ENCODE measurements at regions not wholly inside any gene's neighbourhood (a gene's known extent, or its start where the extent isn't known, plus 50 kb on each side); places are given as distances from the start of the nearest gene placed in this dataset.
"Not testable (repeated sequence)": the region's sequence is repeated elsewhere in the genome, so short reads cannot be mapped to it uniquely, and the experiment has no call there.

DNA sequence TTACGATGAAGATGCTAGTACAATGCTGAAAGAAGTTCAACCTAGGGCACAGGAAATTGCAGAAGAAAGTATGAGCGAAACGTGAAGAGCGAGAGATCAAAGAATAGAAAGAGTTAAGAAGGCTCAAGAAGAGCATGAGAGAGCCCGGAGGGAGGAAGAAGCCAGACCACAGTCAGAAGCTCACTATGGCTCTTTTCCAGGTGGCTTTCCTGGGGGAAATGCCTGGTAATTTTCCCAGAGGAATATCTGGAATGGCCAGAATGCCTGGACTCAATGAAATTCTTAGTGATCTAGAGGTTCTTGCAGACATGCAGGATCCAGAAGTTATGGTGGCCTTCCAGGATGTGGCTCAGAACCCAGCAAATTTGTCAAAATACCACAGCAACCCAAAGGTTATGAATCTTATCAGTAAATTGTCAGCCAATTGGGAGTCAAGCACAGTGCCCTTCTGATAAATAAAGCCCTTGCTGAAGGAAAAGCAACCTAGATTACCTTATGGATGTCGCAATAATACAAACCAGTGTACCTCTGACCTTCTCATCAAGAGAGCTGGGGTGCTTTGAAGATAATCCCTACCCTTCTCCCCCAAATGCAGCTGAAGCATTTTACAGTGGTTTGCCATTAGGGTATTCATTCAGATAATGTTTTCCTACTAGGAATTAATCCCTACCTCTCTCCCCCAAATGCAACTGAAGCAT lies 78.0 kb upstream of the ADGRL2 start:
- not testable (repeated sequence) for H3K4me1 ChIP-seq (ENCODE audit: low read length)

GRCh38 chr1:81720256-81720655 lies 80.5 kb upstream of the ADGRL2 start:
- H3K9me3 ChIP-seq (ENCODE audit: low read length) = peaks cover 11% of the 10 kb centered on the region; the same call in 1 of the 2 replicates
- H3K79me2 ChIP-seq (ENCODE audit: low read length); H3K4me3 ChIP-seq (ENCODE audit: low read length); H2AFZ ChIP-seq (ENCODE audit: low read length); H3K9me2 ChIP-seq (replicated peaks; ENCODE audit: insufficient read depth, low read length); DNase-seq; H3K4me2 ChIP-seq (ENCODE audit: low read depth, low read length, poor library complexity, severe bottlenecking); H3K27me3 ChIP-seq (ENCODE audit: low read length); H3K27ac ChIP-seq (ENCODE audit: low read length); H3K4me1 ChIP-seq (ENCODE audit: low read length); H3K36me3 ChIP-seq (ENCODE audit: insufficient read depth, low read length); H4K20me1 ChIP-seq (ENCODE audit: insufficient read depth, low read depth, low read length); H3K9ac ChIP-seq (ENCODE audit: low read length): not testable (repeated sequence)

More for the DNA sequence above, 78.0 kb upstream of the ADGRL2 start:
- H2AFZ ChIP-seq (ENCODE audit: low read length); H3K36me3 ChIP-seq (ENCODE audit: insufficient read depth, low read length); H3K4me3 ChIP-seq (ENCODE audit: low read length); H3K9me2 ChIP-seq (replicated peaks; ENCODE audit: insufficient read depth, low read length); H3K4me2 ChIP-seq (ENCODE audit: low read depth, low read length, poor library complexity, severe bottlenecking); DNase-seq; H3K27ac ChIP-seq (ENCODE audit: low read length); H3K79me2 ChIP-seq (ENCODE audit: low read length); H3K27me3 ChIP-seq (ENCODE audit: low read length); H4K20me1 ChIP-seq (ENCODE audit: insufficient read depth, low read depth, low read length); H3K9ac ChIP-seq (ENCODE audit: low read length): not testable (repeated sequence)
- H3K9me3 ChIP-seq (ENCODE audit: low read length) = peaks cover 14% of the 10 kb centered on the region; the same call in 1 of the 2 replicates

GRCh38 chr1:81717230-81717629 lies 83.5 kb upstream of the ADGRL2 start:
- no peak for DNase-seq
- Histone ChIP-seq H3K9me3 (ENCODE audit: low read length) (peaks cover 17% of the 10 kb centered on the region), H3K9ac (ENCODE audit: low read length) (no peak overlapping the region), H3K4me3 (ENCODE audit: low read length) (no peak overlapping the region), H3K9me2 (replicated peaks; ENCODE audit: insufficient read depth, low read length) (no peaks in the 10 kb centered on the region), H3K27ac (ENCODE audit: low read length) (no peak overlapping the region), H3K4me2 (ENCODE audit: low read depth, low read length, poor library complexity, severe bottlenecking) (no peak overlapping the region), H3K79me2 (ENCODE audit: low read length) (no peaks in the 10 kb centered on the region), H3K27me3 (ENCODE audit: low read length) (no peaks in the 10 kb centered on the region), H3K4me1 (ENCODE audit: low read length) (no peaks in the 10 kb centered on the region), H3K36me3 (ENCODE audit: insufficient read depth, low read length) (no peaks in the 10 kb centered on the region), H4K20me1 (ENCODE audit: insufficient read depth, low read depth, low read length) (no peaks in the 10 kb centered on the region), H2AFZ (ENCODE audit: low read length) (no peak overlapping the region)

GRCh38 chr1:81715391-81715790 lies 85.3 kb upstream of the ADGRL2 start:
- H3K4me2 ChIP-seq (ENCODE audit: low read depth, low read length, poor library complexity, severe bottlenecking) = no peak overlapping the region
- no peak overlapping the region for H2AFZ ChIP-seq (ENCODE audit: low read length)
- H3K9me3 ChIP-seq (ENCODE audit: low read length) = peaks cover 17% of the 10 kb centered on the region
- H3K79me2 ChIP-seq (ENCODE audit: low read length) = no peaks in the 10 kb centered on the region
- no peaks in the 10 kb centered on the region for H4K20me1 ChIP-seq (ENCODE audit: insufficient read depth, low read depth, low read length)
- no peaks in the 10 kb centered on the region for H3K9me2 ChIP-seq (replicated peaks; ENCODE audit: insufficient read depth, low read length)
- no peaks in the 10 kb centered on the region for H3K4me1 ChIP-seq (ENCODE audit: low read length)
- no peak overlapping the region for H3K9ac ChIP-seq (ENCODE audit: low read length)
- DNase-seq = no peak
- H3K27ac ChIP-seq (ENCODE audit: low read length) = no peak overlapping the region
- no peaks in the 10 kb centered on the region for H3K36me3 ChIP-seq (ENCODE audit: insufficient read depth, low read length)
- no peak overlapping the region for H3K4me3 ChIP-seq (ENCODE audit: low read length)
- H3K27me3 ChIP-seq (ENCODE audit: low read length) = no peaks in the 10 kb centered on the region

DNA sequence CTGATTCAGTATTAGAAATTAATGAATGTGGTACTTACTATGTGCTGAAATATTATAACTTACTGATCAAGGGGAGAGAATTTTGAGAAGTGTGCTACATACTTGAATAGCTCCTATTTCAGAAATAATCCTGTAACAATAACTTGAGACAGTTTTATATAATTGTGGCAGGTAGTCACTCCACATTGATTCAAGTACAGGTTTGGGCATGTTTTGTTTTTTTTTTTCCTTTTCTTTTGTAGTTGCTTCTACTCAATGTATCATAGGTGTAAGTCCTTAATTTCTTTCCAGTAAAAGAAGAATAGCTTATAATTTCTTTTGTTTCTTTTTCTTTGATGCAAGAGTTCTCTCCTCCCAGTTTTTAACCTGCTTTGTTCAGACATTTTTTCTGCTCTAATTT lies 86.1 kb upstream of the ADGRL2 start:
- no peak for DNase-seq
- Histone ChIP-seq H3K27me3 (ENCODE audit: low read length) (no peaks in the 10 kb centered on the region), H3K36me3 (ENCODE audit: insufficient read depth, low read length) (no peaks in the 10 kb centered on the region), H3K9ac (ENCODE audit: low read length) (no peak overlapping the region), H3K9me2 (replicated peaks; ENCODE audit: insufficient read depth, low read length) (no peaks in the 10 kb centered on the region), H3K4me3 (ENCODE audit: low read length) (no peak overlapping the region), H2AFZ (ENCODE audit: low read length) (no peak overlapping the region), H3K4me1 (ENCODE audit: low read length) (no peaks in the 10 kb centered on the region), H3K79me2 (ENCODE audit: low read length) (no peaks in the 10 kb centered on the region), H3K27ac (ENCODE audit: low read length) (no peak overlapping the region), H3K4me2 (ENCODE audit: low read depth, low read length, poor library complexity, severe bottlenecking) (no peak overlapping the region), H3K9me3 (ENCODE audit: low read length) (peaks cover 17% of the 10 kb centered on the region), H4K20me1 (ENCODE audit: insufficient read depth, low read depth, low read length) (no peaks in the 10 kb centered on the region)

DNA sequence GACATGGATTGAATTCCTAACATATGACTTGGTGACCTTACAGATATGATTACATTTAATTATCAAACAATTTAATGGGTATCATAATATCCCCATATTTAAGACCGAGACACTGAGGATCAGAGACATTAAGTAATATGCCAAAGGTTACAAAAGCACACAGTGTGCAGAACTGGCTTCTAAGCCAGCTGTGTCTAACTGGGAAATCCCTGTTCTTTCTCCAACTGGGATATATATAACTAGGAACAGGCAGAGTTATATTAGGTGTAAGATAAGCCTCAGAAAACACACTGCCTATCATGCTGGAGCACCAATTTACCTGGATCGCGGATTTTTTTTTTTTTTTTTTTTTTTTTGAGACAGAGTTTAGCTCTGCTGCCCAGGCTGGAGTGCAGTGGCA lies 88.3 kb upstream of the ADGRL2 start:
- no peak overlapping the region for H3K9ac ChIP-seq (ENCODE audit: low read length)
- no peak for DNase-seq
- H3K27me3 ChIP-seq (ENCODE audit: low read length) = no peaks in the 10 kb centered on the region
- no peaks in the 10 kb centered on the region for H4K20me1 ChIP-seq (ENCODE audit: insufficient read depth, low read depth, low read length)
- H3K36me3 ChIP-seq (ENCODE audit: insufficient read depth, low read length) = no peaks in the 10 kb centered on the region
- H3K4me3 ChIP-seq (ENCODE audit: low read length) = no peak overlapping the region
- H3K27ac ChIP-seq (ENCODE audit: low read length) = no peak overlapping the region
- H2AFZ ChIP-seq (ENCODE audit: low read length) = no peak overlapping the region
- H3K79me2 ChIP-seq (ENCODE audit: low read length) = no peaks in the 10 kb centered on the region
- no peaks in the 10 kb centered on the region for H3K4me1 ChIP-seq (ENCODE audit: low read length)
- no peak overlapping the region for H3K4me2 ChIP-seq (ENCODE audit: low read depth, low read length, poor library complexity, severe bottlenecking)
- H3K9me3 ChIP-seq (ENCODE audit: low read length) = peaks cover 14% of the 10 kb centered on the region
- no peaks in the 10 kb centered on the region for H3K9me2 ChIP-seq (replicated peaks; ENCODE audit: insufficient read depth, low read length)

- no peak for DNase-seq
Measured at GRCh38 chr1:81710857-81711256, 89.9 kb upstream of the ADGRL2 start.

GRCh38 chr1:81708250-81708649 lies 92.5 kb upstream of the ADGRL2 start:
- no peaks in the 10 kb centered on the region for H3K4me1 ChIP-seq (ENCODE audit: low read length)
- no peak overlapping the region for H3K27ac ChIP-seq (ENCODE audit: low read length)
- no peak overlapping the region for H3K4me2 ChIP-seq (ENCODE audit: low read depth, low read length, poor library complexity, severe bottlenecking)
- H3K9ac ChIP-seq (ENCODE audit: low read length) = no peak overlapping the region
- peaks cover 7% of the 10 kb centered on the region for H3K9me3 ChIP-seq (ENCODE audit: low read length)
- DNase-seq = no peak
- no peak overlapping the region for H2AFZ ChIP-seq (ENCODE audit: low read length)
- H3K27me3 ChIP-seq (ENCODE audit: low read length) = no peaks in the 10 kb centered on the region
- H4K20me1 ChIP-seq (ENCODE audit: insufficient read depth, low read depth, low read length) = no peaks in the 10 kb centered on the region
- no peak overlapping the region for H3K4me3 ChIP-seq (ENCODE audit: low read length)
- no peaks in the 10 kb centered on the region for H3K36me3 ChIP-seq (ENCODE audit: insufficient read depth, low read length)
- H3K79me2 ChIP-seq (ENCODE audit: low read length) = no peaks in the 10 kb centered on the region
- no peaks in the 10 kb centered on the region for H3K9me2 ChIP-seq (replicated peaks; ENCODE audit: insufficient read depth, low read length)

More at GRCh38 chr1:81710857-81711256, 89.9 kb upstream of the ADGRL2 start:
- H3K79me2 ChIP-seq (ENCODE audit: low read length) = no peaks in the 10 kb centered on the region
- H3K4me2 ChIP-seq (ENCODE audit: low read depth, low read length, poor library complexity, severe bottlenecking) = no peak overlapping the region
- no peak overlapping the region for H3K27ac ChIP-seq (ENCODE audit: low read length)
- H2AFZ ChIP-seq (ENCODE audit: low read length) = no peak overlapping the region
- no peak overlapping the region for H3K4me3 ChIP-seq (ENCODE audit: low read length)
- H4K20me1 ChIP-seq (ENCODE audit: insufficient read depth, low read depth, low read length) = no peaks in the 10 kb centered on the region
- H3K9me3 ChIP-seq (ENCODE audit: low read length) = peaks cover 11% of the 10 kb centered on the region
- no peak overlapping the region for H3K9ac ChIP-seq (ENCODE audit: low read length)
- H3K9me2 ChIP-seq (replicated peaks; ENCODE audit: insufficient read depth, low read length) = no peaks in the 10 kb centered on the region
- no peaks in the 10 kb centered on the region for H3K36me3 ChIP-seq (ENCODE audit: insufficient read depth, low read length)
- H3K27me3 ChIP-seq (ENCODE audit: low read length) = no peaks in the 10 kb centered on the region
- no peaks in the 10 kb centered on the region for H3K4me1 ChIP-seq (ENCODE audit: low read length)
